ENCODE measurements at regions not wholly inside any gene's neighbourhood (a gene's known extent, or its start where the extent isn't known, plus 50 kb on each side); places are given as distances from the start of the nearest gene placed in this dataset.

GRCh38 chr10:63713191-63714144 is 192.3 kb downstream of the REEP3 start (continued):
- TF ChIP-seq PBX3 (CRISPR knock-in tag; IDR thresholded peaks at IDR 0.05) (no peak), ZNF837 (tag by site-specific recombination; IDR thresholded peaks at IDR 0.05) (no peak), MZF1 (tag by site-specific recombination; IDR thresholded peaks at IDR 0.05; ENCODE audit: borderline replicate concordance) (peak; percentile 83; the same call in 1 of the 2 replicates), ZNF747 (tag by site-specific recombination; IDR thresholded peaks at IDR 0.05) (no peak), ZNF404 (tag by site-specific recombination; IDR thresholded peaks at IDR 0.05) (no peak), ZNF433 (tag by site-specific recombination; IDR thresholded peaks at IDR 0.05; ENCODE audit: low read depth) (no peak), KLF16 (tag by site-specific recombination; IDR thresholded peaks at IDR 0.05) (no peak)

GRCh38 chr10:63716016-63716580 is 194.9 kb downstream of the REEP3 start:
- ChIA-PET CTCF (interaction anchor here (1.1 to 4.4 kb wide), 3 partner anchors 82 to 549 kb away, joined by 3 to 29 read pairs (median 27); no protein-coding TSS in a partner anchor), POLR2A (interaction anchor here (2.9 kb wide), 1 partner anchor 86 kb away, joined by 20 read pairs; no protein-coding TSS in a partner anchor)
- H3K9me3 ChIP-seq (ENCODE audit: control insufficient read depth, insufficient read depth, low read depth, low read length): no peaks in the 10 kb centered on the region
- H3K36me3 ChIP-seq (ENCODE audit: control insufficient read depth in 2 of 2, insufficient read depth in 1 of 2, low read length in 2 of 2): no peaks in the 10 kb centered on the region
- peaks cover 21% of the 10 kb centered on the region for H3K4me1 ChIP-seq (ENCODE audit: control insufficient read depth, insufficient read depth, low read length)
- no peak for TF ChIP-seq ZNF112 (tag by site-specific recombination; IDR thresholded peaks at IDR 0.05)
- TF ChIP-seq SETDB1 (IDR thresholded peaks at IDR 0.05; ENCODE audit: insufficient read length, low read length): no peak
- TF ChIP-seq ZFP69B (tag by site-specific recombination; IDR thresholded peaks at IDR 0.05): no peak
- TF ChIP-seq ZNF19 (tag by site-specific recombination; IDR thresholded peaks at IDR 0.05; ENCODE audit: low read depth): no peak
- TF ChIP-seq ZNF692 (tag by site-specific recombination; IDR thresholded peaks at IDR 0.05): no peak
- H3K4me3 ChIP-seq (ENCODE audit: low read depth, low read length): no peak overlapping the region
- H3K27ac ChIP-seq (ENCODE audit: extremely low read depth, low read depth, low read length): no peak overlapping the region

GRCh38 chr10:63717027-63717715 is 196.0 kb downstream of the REEP3 start:
- CTCF ChIA-PET: interaction anchor here (1.0 to 4.4 kb wide), 6 partner anchors 51 to 550 kb away, joined by 3 to 29 read pairs (median 14); no protein-coding TSS in a partner anchor
- Histone ChIP-seq H3K27ac (ENCODE audit: extremely low read depth, low read depth, low read length) (no peak overlapping the region), H3K4me3 (ENCODE audit: low read depth, low read length) (no peak overlapping the region), H3K4me1 (ENCODE audit: control insufficient read depth, insufficient read depth, low read length) (peaks cover 11% of the 10 kb centered on the region), H3K9me3 (ENCODE audit: control insufficient read depth, insufficient read depth, low read depth, low read length) (no peaks in the 10 kb centered on the region), H3K36me3 (ENCODE audit: control insufficient read depth in 2 of 2, insufficient read depth in 1 of 2, low read length in 2 of 2) (no peaks in the 10 kb centered on the region)
- POLR2A ChIA-PET: interaction anchor here (0.6 to 2.9 kb wide), 3 partner anchors 55 to 87 kb away, joined by 3 to 20 read pairs (median 4); no protein-coding TSS in a partner anchor
- no peak for TF ChIP-seq ZNF488 (tag by site-specific recombination; IDR thresholded peaks at IDR 0.05)
- TF ChIP-seq WT1 (tag by site-specific recombination; IDR thresholded peaks at IDR 0.05): no peak
- TF ChIP-seq ZNF26 (tag by site-specific recombination; IDR thresholded peaks at IDR 0.05): no peak
- TF ChIP-seq ZNF837 (tag by site-specific recombination; IDR thresholded peaks at IDR 0.05): no peak
- TF ChIP-seq ZNF639 (tag by site-specific recombination; IDR thresholded peaks at IDR 0.05): no peak
- TF ChIP-seq ZNF596 (tag by site-specific recombination; IDR thresholded peaks at IDR 0.05): no peak
- no peak for TF ChIP-seq SCRT1 (tag by site-specific recombination; IDR thresholded peaks at IDR 0.05; ENCODE audit: borderline replicate concordance)
- TF ChIP-seq ZNF629 (tag by site-specific recombination; IDR thresholded peaks at IDR 0.05): no peak
- TF ChIP-seq ZNF701 (tag by site-specific recombination; IDR thresholded peaks at IDR 0.05): no peak
- TF ChIP-seq ZNF510 (tag by site-specific recombination; IDR thresholded peaks at IDR 0.05; ENCODE audit: insufficient replicate concordance): no peak
